Astrocyte of the spinal cord (primary cell): ENCODE measurements at regions not wholly inside any gene's neighbourhood (a gene's known extent, or its start where the extent isn't known, plus 50 kb on each side); places are given as distances from the start of the nearest gene placed in this dataset.

Experiments
- DNase-seq: peaks from one replicate; pipeline ENCODE4 v3.0.0; 2011; ENCODE audit warnings: low read depth, low spot score
- H3K4me3 ChIP-seq: 2 replicates; pipeline ENCODE4 v1.5.1; 2011; ENCODE audit warnings: low read depth, mild to moderate bottlenecking, low read length, moderate library complexity
- CTCF ChIP-seq: IDR thresholded peaks from 2 replicates; pipeline ENCODE4 v1.5.1; 2012; ENCODE audit warnings: low read depth, mild to moderate bottlenecking, low read length, inconsistent platforms
- in situ Hi-C: cut with HindIII; loops from 2 replicates; pipeline ENCODE4 v1.10.0; 2017; ENCODE audit warnings: low sequenced_read_pairs

DNA sequence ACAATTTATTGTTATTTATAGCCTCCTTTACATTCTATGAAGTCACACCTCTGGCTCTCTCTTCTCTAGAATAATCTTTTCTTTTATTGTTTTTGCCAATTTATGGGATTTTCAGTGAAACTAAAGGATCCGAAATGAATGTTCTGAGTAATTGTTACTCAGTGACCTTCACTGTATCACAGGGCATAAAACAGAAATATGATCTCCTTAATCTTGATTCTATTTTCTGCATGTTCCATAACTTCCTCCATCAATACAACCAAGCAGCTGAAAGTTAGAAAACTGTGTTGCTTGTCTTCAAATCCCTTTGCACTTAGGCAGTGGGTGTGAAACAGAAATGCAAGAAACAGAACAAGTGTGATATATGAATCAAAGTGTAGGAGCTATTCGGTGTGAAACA is 57.4 kb upstream of the FERD3L start:
- in situ Hi-C loops, result no loop called here
- DNase-seq, result no peak
- no peak overlapping the region for H3K4me3 ChIP-seq
- no peak for TF ChIP-seq CTCF
